Breast epithelium (tissue), 4 donors: ENCODE measurements at regions not wholly inside any gene's neighbourhood (a gene's known extent, or its start where the extent isn't known, plus 50 kb on each side); places are given as distances from the start of the nearest gene placed in this dataset.

Experiments
- DNase-seq, 2 donors: peaks; one replicate each; pipeline ENCODE4 v3.0.0-alpha.2; 2019; ENCODE audit warnings: low spot score in 2 of 2
- H3K27ac ChIP-seq, 2 donors: fragments of 200-600 bp; sonication (generic) in 1 of 2; one replicate each; pipeline ENCODE4 v1.5.1; 2016 to 2019; ENCODE audit warnings: mild to moderate bottlenecking in 1 of 2
- H3K27me3 ChIP-seq, 2 donors: fragments of 200-600 bp; sonication (generic) in 1 of 2; one replicate each; pipeline versions ENCODE4 v1.5.1 to v1.6.0; 2017 to 2019; ENCODE audit warnings: control low read depth in 1 of 2, mild to moderate bottlenecking in 1 of 2
- H3K36me3 ChIP-seq: fragments of 200-600 bp; one replicate; pipeline ENCODE4 v1.5.1; 2019
- H3K4me1 ChIP-seq, 2 donors: fragments of 200-600 bp; sonication (generic); one replicate each; pipeline ENCODE4 v1.5.1; 2016 to 2019; ENCODE audit warnings: control low read depth in 1 of 2
- H3K4me3 ChIP-seq, 3 donors: fragments of 200-600 bp; sonication (generic); 1 replicate in 2 of 3; 2 replicates in 1 of 3; pipeline ENCODE4 v1.5.1; 2016 to 2019; ENCODE audit warnings: mild to moderate bottlenecking in 3 of 3, moderate library complexity in 2 of 3
- H3K9me3 ChIP-seq, 2 donors: fragments of 200-600 bp; sonication (generic) in 1 of 2; one replicate each; pipeline ENCODE4 v1.5.1; 2016 to 2019; ENCODE audit warnings: control low read depth in 1 of 2
- POLR2A ChIP-seq: fragments of 450-650 bp; IDR thresholded peaks from one replicate; pipeline ENCODE4 v1.6.1; 2016; ENCODE audit warnings: antibody characterized with exemption, mild to moderate bottlenecking, moderate library complexity
- POLR2AphosphoS5 ChIP-seq, 3 donors: sonication (generic); formaldehyde crosslinking; IDR thresholded peaks; one replicate each; pipeline ENCODE4 v1.6.1; 2017; ENCODE audit warnings: antibody characterized with exemption in 3 of 3
- intact Hi-C: fragments of 100-400 bp; cut with DNase I; formaldehyde crosslinking; loops from one replicate; pipeline ENCODE4 v1.15.1; 2023; ENCODE audit warnings: low total_unique reads
- TF ChIP-seq, protein P1 (sequence below), 3 donors: fragments of 450-650 bp; IDR thresholded peaks; one replicate each; pipeline ENCODE4 v1.5.1; 2016 to 2017; ENCODE audit warnings: antibody characterized with exemption in 3 of 3, mild to moderate bottlenecking in 3 of 3, moderate library complexity in 3 of 3

DNA sequence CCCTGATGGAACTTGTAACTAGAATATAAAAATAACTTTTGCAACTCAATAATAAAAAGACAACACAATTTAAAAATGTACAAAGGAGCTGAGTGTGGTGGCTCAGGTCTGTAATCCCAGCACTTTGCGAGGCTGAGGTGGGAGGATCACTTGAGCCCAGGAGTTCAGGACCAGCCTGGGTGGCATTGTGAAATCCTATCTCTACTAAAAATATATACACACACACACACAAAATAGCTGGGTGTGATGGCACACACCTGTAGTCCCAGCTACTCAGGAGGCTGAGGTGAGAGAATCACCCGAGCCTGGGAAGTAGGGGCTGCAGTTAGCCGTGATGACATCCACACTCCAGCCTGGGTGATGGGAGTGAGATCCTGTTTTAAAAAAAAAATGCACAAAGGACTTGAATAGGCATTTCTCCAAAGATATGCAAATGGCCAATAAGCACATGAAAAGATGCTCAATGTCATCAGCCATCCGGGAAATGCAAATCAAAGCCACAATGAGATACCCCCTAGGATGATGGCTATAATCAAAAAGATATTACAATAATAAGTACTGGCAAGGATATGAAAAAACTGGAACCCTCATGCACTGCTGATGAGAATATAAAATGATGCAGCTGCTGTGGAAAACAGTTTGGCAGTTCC lies 59.8 kb upstream of the SEPTIN5 start:
- Histone ChIP-seq H3K4me1 (no peaks in the 10 kb centered on the region), H3K4me3 (no peak overlapping the region), H3K36me3 (no peaks in the 10 kb centered on the region), H3K27ac (no peak overlapping the region), H3K27me3 (no peaks in the 10 kb centered on the region), H3K9me3 (no peaks in the 10 kb centered on the region)
- intact Hi-C loops: no loop called here
- DNase-seq: peak in 1 of 2 donors; percentile 15
- TF ChIP-seq POLR2AphosphoS5 (IDR thresholded peaks at IDR 0.05) (no peak), POLR2A (no peak)
- TF ChIP-seq, protein P1, sequence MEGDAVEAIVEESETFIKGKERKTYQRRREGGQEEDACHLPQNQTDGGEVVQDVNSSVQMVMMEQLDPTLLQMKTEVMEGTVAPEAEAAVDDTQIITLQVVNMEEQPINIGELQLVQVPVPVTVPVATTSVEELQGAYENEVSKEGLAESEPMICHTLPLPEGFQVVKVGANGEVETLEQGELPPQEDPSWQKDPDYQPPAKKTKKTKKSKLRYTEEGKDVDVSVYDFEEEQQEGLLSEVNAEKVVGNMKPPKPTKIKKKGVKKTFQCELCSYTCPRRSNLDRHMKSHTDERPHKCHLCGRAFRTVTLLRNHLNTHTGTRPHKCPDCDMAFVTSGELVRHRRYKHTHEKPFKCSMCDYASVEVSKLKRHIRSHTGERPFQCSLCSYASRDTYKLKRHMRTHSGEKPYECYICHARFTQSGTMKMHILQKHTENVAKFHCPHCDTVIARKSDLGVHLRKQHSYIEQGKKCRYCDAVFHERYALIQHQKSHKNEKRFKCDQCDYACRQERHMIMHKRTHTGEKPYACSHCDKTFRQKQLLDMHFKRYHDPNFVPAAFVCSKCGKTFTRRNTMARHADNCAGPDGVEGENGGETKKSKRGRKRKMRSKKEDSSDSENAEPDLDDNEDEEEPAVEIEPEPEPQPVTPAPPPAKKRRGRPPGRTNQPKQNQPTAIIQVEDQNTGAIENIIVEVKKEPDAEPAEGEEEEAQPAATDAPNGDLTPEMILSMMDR (IDR thresholded peaks at IDR 0.05): no peak

DNA sequence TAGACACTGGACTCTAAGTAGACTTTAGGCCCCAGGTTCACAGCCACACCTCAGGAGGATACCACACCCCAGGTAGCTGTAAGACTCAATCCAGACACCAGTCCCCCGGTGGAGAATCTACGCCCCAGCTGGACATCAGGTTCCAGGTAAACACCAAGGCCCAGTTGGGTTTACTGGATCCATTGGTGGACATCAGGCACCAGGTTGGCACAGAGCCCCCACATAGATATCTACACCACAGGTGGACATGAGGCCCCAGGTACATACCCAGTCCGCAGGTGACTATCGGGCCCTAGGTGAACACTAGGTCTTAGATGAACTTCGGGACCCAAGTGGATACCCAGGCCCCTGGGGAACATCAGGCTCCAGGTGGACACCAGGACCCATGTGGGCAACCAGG lies 58.9 kb upstream of the SEPTIN5 start:
- Histone ChIP-seq H3K36me3 (no peaks in the 10 kb centered on the region), H3K4me1 (no peaks in the 10 kb centered on the region), H3K4me3 (no peak overlapping the region), H3K27me3 (no peaks in the 10 kb centered on the region), H3K27ac (no peak overlapping the region), H3K9me3 (no peaks in the 10 kb centered on the region)
- peak in 1 of 2 donors; percentile 10 for DNase-seq
- intact Hi-C loops: no loop called here
- TF ChIP-seq POLR2AphosphoS5 (IDR thresholded peaks at IDR 0.05) (no peak), POLR2A (no peak)
- TF ChIP-seq, protein P1 (IDR thresholded peaks at IDR 0.05): no peak

DNA sequence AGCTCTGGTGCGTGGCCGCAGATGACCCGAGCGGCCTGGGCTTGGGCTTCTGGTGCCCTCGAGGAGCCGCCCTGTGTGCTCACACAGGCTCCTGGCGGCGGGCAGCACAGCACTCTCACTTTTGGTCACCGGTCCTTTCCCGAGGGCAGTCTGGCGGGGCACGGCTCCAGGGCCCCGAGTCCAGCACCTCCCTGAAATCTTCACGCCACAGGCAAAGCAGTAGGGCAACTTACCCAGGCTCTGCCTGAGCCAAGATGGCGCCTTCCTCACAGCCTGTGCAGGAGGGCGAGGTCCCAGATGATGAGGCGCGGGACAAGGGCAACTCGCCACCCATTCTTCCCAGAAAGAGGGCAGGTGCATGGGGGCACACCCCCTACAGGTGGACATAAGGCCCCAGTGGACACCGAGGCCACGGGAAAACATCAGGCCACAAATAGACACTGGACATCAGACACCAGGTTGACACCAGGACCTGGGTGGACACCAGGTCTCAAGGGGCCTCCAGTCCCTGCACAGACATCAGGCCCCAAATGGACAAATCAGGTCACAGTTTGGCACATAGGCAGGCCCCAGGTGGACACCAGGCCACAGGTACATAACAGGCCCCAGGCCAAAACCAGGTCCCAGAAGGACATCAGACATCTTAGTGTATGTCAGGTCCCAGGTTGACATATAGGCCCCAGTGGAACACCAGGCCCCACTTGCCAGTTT lies 57.6 kb upstream of the SEPTIN5 start:
- intact Hi-C loops: no loop called here
- Histone ChIP-seq H3K9me3 (no peaks in the 10 kb centered on the region), H3K4me3 (no peak overlapping the region), H3K36me3 (no peaks in the 10 kb centered on the region), H3K27ac (no peak overlapping the region), H3K27me3 (no peaks in the 10 kb centered on the region), H3K4me1 (no peaks in the 10 kb centered on the region)
- DNase-seq: peak in 1 of 2 donors; percentile 28
- TF ChIP-seq POLR2A (no peak), POLR2AphosphoS5 (IDR thresholded peaks at IDR 0.05) (no peak)
- TF ChIP-seq, protein P1 (IDR thresholded peaks at IDR 0.05): no peak

DNA sequence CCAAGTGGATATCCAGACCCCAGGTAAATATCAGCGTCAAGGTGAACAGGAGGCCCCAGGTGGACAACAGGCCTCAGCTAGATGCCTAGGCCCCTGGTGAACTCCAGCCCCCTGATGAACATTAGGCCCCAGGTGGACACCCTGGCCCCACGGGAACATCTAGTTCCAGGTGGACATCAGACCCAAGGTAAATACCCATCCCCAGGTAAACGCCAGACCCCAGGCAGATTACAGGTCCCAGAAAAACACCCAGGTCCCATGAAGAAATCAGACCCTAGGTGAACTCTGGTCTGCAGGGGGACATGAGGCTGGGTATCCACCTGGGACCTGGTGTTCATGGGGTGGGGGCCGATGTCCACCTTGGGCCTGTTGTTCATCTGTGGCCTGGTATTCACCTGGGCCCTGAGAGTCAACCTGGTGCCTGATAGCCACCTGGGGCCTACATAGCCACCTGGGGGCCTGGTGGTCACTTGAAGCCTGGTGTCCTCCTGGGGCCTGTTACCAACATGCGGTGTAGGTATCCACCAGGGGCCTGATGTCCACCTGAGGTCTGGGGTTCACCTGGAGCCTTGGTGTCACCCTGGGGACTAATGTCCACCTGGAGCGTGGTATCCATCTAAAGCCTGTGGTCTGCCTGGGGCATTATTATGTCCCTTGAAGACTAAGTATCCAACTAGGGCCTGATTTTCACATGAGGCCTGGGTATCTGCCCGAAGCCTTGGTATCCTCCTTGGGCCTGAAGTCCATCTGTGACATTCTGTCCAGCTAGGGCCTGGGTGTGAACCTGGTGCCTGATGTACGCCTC lies 56.8 kb upstream of the SEPTIN5 start:
- H3K4me1 ChIP-seq: no peaks in the 10 kb centered on the region
- no peaks in the 10 kb centered on the region for H3K9me3 ChIP-seq
- H3K27me3 ChIP-seq: no peaks in the 10 kb centered on the region
- peak in 1 of 2 donors; percentile 47 for DNase-seq
- no peak overlapping the region for H3K4me3 ChIP-seq
- no peaks in the 10 kb centered on the region for H3K36me3 ChIP-seq
- no peak overlapping the region for H3K27ac ChIP-seq
- TF ChIP-seq, protein P1 (IDR thresholded peaks at IDR 0.05): no peak
- TF ChIP-seq POLR2A: no peak
- TF ChIP-seq POLR2AphosphoS5 (IDR thresholded peaks at IDR 0.05): no peak
- intact Hi-C loops: loop anchor here (2.0 kb wide), 1 partner anchor 417 kb away; no protein-coding TSS in a partner anchor
